SH-SY5Y (cell line): ENCODE measurements at regions not wholly inside any gene's neighbourhood (a gene's known extent, or its start where the extent isn't known, plus 50 kb on each side); places are given as distances from the start of the nearest gene placed in this dataset.

Experiments
- GATA2 ChIP-seq: IDR thresholded peaks from 2 replicates; pipeline ENCODE4 v1.6.1; 2011; ENCODE audit warnings: mild to moderate bottlenecking, low read depth, low read length
- GATA3 ChIP-seq: IDR thresholded peaks from 2 replicates; pipeline ENCODE4 v1.6.1; 2011; ENCODE audit warnings: low read depth, mild to moderate bottlenecking, low read length, moderate library complexity

DNA sequence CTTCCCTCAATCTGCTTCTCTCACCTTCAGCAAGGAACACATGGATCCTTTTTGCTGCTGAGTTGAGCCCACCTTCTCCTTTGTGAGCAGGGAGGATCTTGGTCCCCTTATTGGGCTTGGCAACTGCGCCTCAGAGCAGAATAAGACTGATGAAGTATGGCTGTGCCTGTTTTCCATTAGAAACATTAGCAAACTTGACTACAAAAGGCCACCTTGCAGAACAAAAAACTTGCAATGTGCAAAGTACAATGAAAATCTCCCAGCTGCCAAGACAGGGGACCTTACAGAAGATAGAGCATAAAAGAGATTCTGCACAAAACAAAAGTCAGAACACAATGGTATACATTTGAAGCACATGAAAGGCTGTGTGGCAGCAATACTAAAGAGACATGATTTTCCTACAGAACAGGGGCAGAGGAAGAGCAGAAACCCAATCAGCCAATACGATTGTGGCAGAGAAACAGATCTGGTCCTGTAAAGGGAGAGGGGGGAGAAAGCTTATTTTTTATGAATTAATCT is 173.5 kb upstream of the SNX19 start:
- TF ChIP-seq GATA2, result no peak
- TF ChIP-seq GATA3, result no peak
